H1 (cell line): ENCODE measurements at regions not wholly inside any gene's neighbourhood (a gene's known extent, or its start where the extent isn't known, plus 50 kb on each side); places are given as distances from the start of the nearest gene placed in this dataset.

Experiments used
- CTCF ChIA-PET: fragments of 300-600 bp; sonication (Branson Sonifier 250); formaldehyde crosslinking; loops from one replicate; lab custom pipeline; 2021; ENCODE audit not compliant: partially characterized antibody; lab: Charles Lee
- POLR2A ChIA-PET: fragments of 300-600 bp; sonication (Branson Sonifier 250); formaldehyde crosslinking; loops from one replicate; lab custom pipeline; 2021; ENCODE audit warnings: inconsistent platforms; ENCODE audit not compliant: partially characterized antibody; lab: Charles Lee
- DNase-seq, 2 experiments: peaks; one replicate each; pipeline versions ENCODE4 v3.0.0 to v3.0.0-alpha.2; 2010 to 2022; ENCODE audit warnings: low spot score in 2 of 2, low read depth in 1 of 2, mixed read lengths in 1 of 2
- FAIRE-seq: peaks from 2 replicates; lab custom pipeline; 2011; peaks lifted over from hg19 to GRCh38; lab: Jason Lieb, UNC
- H2AFZ ChIP-seq: 2 replicates; pipeline ENCODE4 v1.8.1; 2012; ENCODE audit warnings: low read length, inconsistent platforms
- H2AK5ac ChIP-seq: 2 replicates; pipeline ENCODE4 v1.6.1; 2013; ENCODE audit warnings: low read depth, low read length
- H2BK120ac ChIP-seq: replicated peaks from 2 replicates; pipeline ENCODE3; 2013; ENCODE audit warnings: low read depth, low read length, inconsistent platforms
- H2BK12ac ChIP-seq: 2 replicates; pipeline ENCODE4 v1.6.1; 2013; ENCODE audit warnings: low read depth, low read length
- H2BK15ac ChIP-seq: 2 replicates; pipeline ENCODE4 v1.6.1; 2013; ENCODE audit warnings: low read length
- H2BK20ac ChIP-seq: 2 replicates; pipeline ENCODE4 v1.6.1; 2013; ENCODE audit warnings: low read length
- H2BK5ac ChIP-seq: 2 replicates; pipeline ENCODE4 v1.6.1; 2013; ENCODE audit warnings: low read depth, low read length
- H3K14ac ChIP-seq: 2 replicates; pipeline ENCODE4 v1.6.1; 2013; ENCODE audit warnings: inconsistent platforms; ENCODE audit not compliant: insufficient read length
- H3K18ac ChIP-seq: 2 replicates; pipeline ENCODE4 v1.6.1; 2013; ENCODE audit warnings: low read length; ENCODE audit errors: extremely low read depth
- H3K23ac ChIP-seq: 2 replicates; pipeline ENCODE4 v1.6.1; 2013; ENCODE audit warnings: inconsistent platforms; ENCODE audit not compliant: insufficient read length
- H3K23me2 ChIP-seq: 2 replicates; pipeline ENCODE4 v1.6.1; 2013; ENCODE audit warnings: low read depth, low read length
- H3K27ac ChIP-seq: 2 replicates; pipeline ENCODE4 v1.6.1; 2011; ENCODE audit warnings: low read depth, low read length, inconsistent platforms
- H3K27me3 ChIP-seq, 4 experiments: replicated peaks in 1 of 4; 1 replicate in 1 of 4; 2 replicates in 3 of 4; pipeline versions ENCODE4 v1.6.1 to v1.8.1; 2011 to 2013; ENCODE audit warnings: low read length in 3 of 4, mild to moderate bottlenecking in 3 of 4, inconsistent platforms in 2 of 4, mixed read lengths in 2 of 4, moderate library complexity in 1 of 4; ENCODE audit not compliant: control insufficient read depth in 3 of 4, insufficient read depth in 3 of 4; ENCODE audit errors: extremely low read depth in 1 of 4
- H3K36me3 ChIP-seq, 4 experiments: 2 replicates each; pipeline versions ENCODE4 v1.6.1 to v1.8.1; 2011 to 2013; ENCODE audit warnings: mild to moderate bottlenecking in 4 of 4, low read length in 3 of 4, moderate library complexity in 2 of 4, control low read depth in 1 of 4, inconsistent platforms in 1 of 4; ENCODE audit not compliant: insufficient read depth in 4 of 4, control insufficient read depth in 2 of 4
- H3K4ac ChIP-seq: replicated peaks from 2 replicates; pipeline ENCODE3; 2013; ENCODE audit warnings: low read length, low read depth, mixed read lengths, inconsistent platforms; ENCODE audit not compliant: insufficient read length
- H3K4me1 ChIP-seq, 4 experiments: replicated peaks in 1 of 4; 1 replicate in 1 of 4; 2 replicates in 3 of 4; pipeline versions ENCODE4 v1.6.1 to v1.8.1; 2011 to 2013; ENCODE audit warnings: low read length in 3 of 4, inconsistent platforms in 2 of 4, mixed read lengths in 1 of 4; ENCODE audit not compliant: insufficient read depth in 4 of 4, control insufficient read depth in 3 of 4
- H3K4me2 ChIP-seq, 2 experiments: 2 replicates each; pipeline versions ENCODE4 v1.6.1 to v1.8.1; 2011 to 2013; ENCODE audit warnings: low read depth in 2 of 2, low read length in 2 of 2, control low read depth in 1 of 2, inconsistent platforms in 1 of 2, mild to moderate bottlenecking in 1 of 2; ENCODE audit not compliant: insufficient read depth in 1 of 2
- H3K4me3 ChIP-seq, 4 experiments: fragments of 200-600, 300-600 bp in 1 of 4; sonication (generic), shearing (Covaris generic), sonication (Bioruptor Twin) in 1 of 4; 2 replicates each; pipeline versions ENCODE4 v1.5.1 to v1.8.1; 2011 to 2016; ENCODE audit warnings: low read length in 4 of 4, low read depth in 3 of 4, control low read depth in 2 of 4, inconsistent platforms in 2 of 4, mild to moderate bottlenecking in 2 of 4, mixed read lengths in 1 of 4, moderate library complexity in 1 of 4; ENCODE audit not compliant: insufficient read depth in 2 of 4; ENCODE audit errors: extremely low read depth in 1 of 4
- H3K56ac ChIP-seq: replicated peaks from 2 replicates; pipeline ENCODE3; 2013; ENCODE audit warnings: low read depth, mild to moderate bottlenecking, mixed read lengths, low read length, inconsistent platforms; ENCODE audit not compliant: insufficient read length
- H3K79me1 ChIP-seq: 2 replicates; pipeline ENCODE4 v1.6.1; 2013; ENCODE audit warnings: low read depth, low read length, control low read depth
- H3K79me2 ChIP-seq, 2 experiments: 2 replicates each; pipeline versions ENCODE4 v1.6.1 to v1.8.1; 2012 to 2013; ENCODE audit warnings: low read length in 2 of 2, mild to moderate bottlenecking in 2 of 2, inconsistent platforms in 1 of 2; ENCODE audit not compliant: insufficient read depth in 2 of 2, control insufficient read depth in 1 of 2
- H3K9ac ChIP-seq, 4 experiments: replicated peaks in 1 of 4; 1 replicate in 1 of 4; 2 replicates in 3 of 4; pipeline versions ENCODE4 v1.6.1 to v1.8.1; 2011 to 2013; ENCODE audit warnings: low read depth in 3 of 4, low read length in 3 of 4, control low read depth in 2 of 4, mild to moderate bottlenecking in 2 of 4, moderate library complexity in 2 of 4, inconsistent platforms in 1 of 4; ENCODE audit errors: extremely low read depth in 1 of 4
- H3K9me3 ChIP-seq, 2 experiments: 2 replicates each; pipeline versions ENCODE4 v1.6.1 to v1.8.1; 2012 to 2013; ENCODE audit warnings: mild to moderate bottlenecking in 2 of 2, moderate library complexity in 2 of 2, control low read depth in 1 of 2, inconsistent platforms in 1 of 2, low read depth in 1 of 2, low read length in 1 of 2, mixed read lengths in 1 of 2; ENCODE audit not compliant: insufficient read depth in 2 of 2
- H4K20me1 ChIP-seq, 2 experiments: replicated peaks in 1 of 2; 2 replicates each; pipeline versions ENCODE3 to v1.8.1; 2011 to 2013; ENCODE audit warnings: inconsistent platforms in 2 of 2, low read length in 2 of 2, mild to moderate bottlenecking in 1 of 2; ENCODE audit not compliant: insufficient read depth in 2 of 2, control insufficient read depth in 1 of 2
- H4K5ac ChIP-seq: 2 replicates; pipeline ENCODE4 v1.6.1; 2013; ENCODE audit warnings: low read length, low read depth, mixed read lengths, inconsistent platforms; ENCODE audit not compliant: insufficient read length
- H4K8ac ChIP-seq: 2 replicates; pipeline ENCODE4 v1.8.0; 2013; ENCODE audit warnings: mild to moderate bottlenecking, moderate library complexity, low read length, inconsistent platforms; ENCODE audit not compliant: insufficient read depth; ENCODE audit errors: extremely low read depth
- H4K91ac ChIP-seq: replicated peaks from 2 replicates; pipeline ENCODE3; 2013; ENCODE audit warnings: low read length, mixed read lengths, inconsistent platforms; ENCODE audit not compliant: insufficient read length
- BCL11A ChIP-seq, 2 experiments: IDR thresholded peaks; one replicate each; pipeline ENCODE4 v1.6.1; 2011; ENCODE audit warnings: low read depth in 2 of 2, low read length in 2 of 2, mild to moderate bottlenecking in 2 of 2
- EZH2 ChIP-seq: fragments of 200-600 bp; sonication (generic); IDR thresholded peaks from 2 replicates; pipeline ENCODE4 v1.7.1; 2012; ENCODE audit warnings: low read depth, mild to moderate bottlenecking, moderate library complexity, low read length, inconsistent platforms; ENCODE audit not compliant: severe bottlenecking
- FOSL1 ChIP-seq: IDR thresholded peaks from 2 replicates; pipeline ENCODE4 v1.6.1; 2011; ENCODE audit warnings: mild to moderate bottlenecking, low read depth, low read length, moderate library complexity; ENCODE audit not compliant: insufficient read depth
- GTF2F1 ChIP-seq: IDR thresholded peaks from 2 replicates; pipeline ENCODE4 v1.6.1; 2012; ENCODE audit warnings: low read depth, low read length, improper control_type of control experiment, borderline replicate concordance
- JUN ChIP-seq: IDR thresholded peaks from 2 replicates; pipeline ENCODE4 v1.6.1; 2011; ENCODE audit warnings: low read depth, mild to moderate bottlenecking, improper control_type of control experiment, low read length
- JUND ChIP-seq: IDR thresholded peaks from 2 replicates; pipeline ENCODE4 v1.6.1; 2011; ENCODE audit warnings: mild to moderate bottlenecking, improper control_type of control experiment, low read length
- MAFK ChIP-seq: IDR thresholded peaks from 2 replicates; pipeline ENCODE4 v1.6.1; 2012; ENCODE audit warnings: low read depth, mild to moderate bottlenecking, improper control_type of control experiment, low read length
- RAD21 ChIP-seq, 2 experiments: IDR thresholded peaks in 1 of 2; conservative IDR thresholded peaks in 1 of 2; 2 replicates each; pipeline ENCODE4 v1.6.1; 2011; ENCODE audit warnings: low read depth in 2 of 2, low read length in 2 of 2, improper control_type of control experiment in 1 of 2, inconsistent platforms in 1 of 2, mild to moderate bottlenecking in 1 of 2, moderate library complexity in 1 of 2
- SIRT6 ChIP-seq: IDR thresholded peaks from one replicate; pipeline ENCODE4 v1.7.1; 2012; ENCODE audit warnings: low read length, inconsistent platforms
- SP4 ChIP-seq: IDR thresholded peaks from 2 replicates; pipeline ENCODE4 v1.6.1; 2012; ENCODE audit warnings: low read length, inconsistent platforms
- TBP ChIP-seq: IDR thresholded peaks from 2 replicates; pipeline ENCODE4 v1.6.1; 2011; ENCODE audit warnings: low read depth, low read length, improper control_type of control experiment
- YY1 ChIP-seq: IDR thresholded peaks from 2 replicates; pipeline ENCODE4 v1.6.1; 2011; ENCODE audit warnings: low read depth, mild to moderate bottlenecking, low read length
- ZNF274 ChIP-seq: IDR thresholded peaks from 2 replicates; pipeline ENCODE4 v1.7.0; 2012; ENCODE audit warnings: low read length, borderline replicate concordance; ENCODE audit errors: extremely low read depth
- WGBS, 2 experiments: shearing (Covaris generic) in 1 of 2; methylation state at CpG; one replicate each; pipeline versions ENCODE4 v1.1.6 to v1.1.7; 2013 to 2015; ENCODE audit warnings: low lambda C conversion rate in 2 of 2, mixed read lengths in 2 of 2, inconsistent platforms in 1 of 2, low coverage in 1 of 2, missing lambda C conversion rate in 1 of 2; ENCODE audit not compliant: insufficient replicate concordance in 2 of 2, insufficient coverage in 1 of 2, insufficient read length in 1 of 2; ENCODE audit errors: extremely low coverage in 1 of 2, missing lambda C conversion rate in 1 of 2; 5-methylcytosine and 5-hydroxymethylcytosine counted together
- TF ChIP-seq, protein P1 (sequence below): IDR thresholded peaks from 2 replicates; pipeline ENCODE4 v1.6.1; 2012; ENCODE audit warnings: low read length, inconsistent platforms

GRCh38 chr3:45280232-45280631 is 54.1 kb upstream of the TMEM158 start:
- Histone ChIP-seq H3K36me3 (no peaks in the 10 kb centered on the region), H2BK120ac (no peak overlapping the region), H3K4ac (no peak overlapping the region), H3K23ac (no peak overlapping the region), H3K79me1 (no peaks in the 10 kb centered on the region), H2BK5ac (no peak overlapping the region), H3K4me3 (no peak overlapping the region), H4K91ac (no peak overlapping the region), H4K5ac (no peak overlapping the region), H3K56ac (no peak overlapping the region), H3K9me3 (no peaks in the 10 kb centered on the region; a peak in 1 of 4 replicates), H2BK20ac (no peak overlapping the region), H3K27ac (no peak overlapping the region), H3K9ac (no peak overlapping the region), H3K14ac (no peak overlapping the region), H4K20me1 (no peaks in the 10 kb centered on the region), H3K4me2 (no peak overlapping the region), H3K27me3 (no peaks in the 10 kb centered on the region), H4K8ac (no peak overlapping the region), H3K23me2 (no peaks in the 10 kb centered on the region), H3K4me1 (peaks cover 0 to 5% (median 3%) of the 10 kb centered on the region in 4 experiments; a peak in 5 of 7 replicates), H2AFZ (no peak overlapping the region), H2AK5ac (no peak overlapping the region), H3K18ac (no peak overlapping the region), H2BK12ac (no peak overlapping the region), H3K79me2 (no peaks in the 10 kb centered on the region), H2BK15ac (no peak overlapping the region)
- 88% methylated on average over 1 of the region's 1 CpG; no CpG with 5 or more reads in 1 of the 2 experiments for WGBS, 2 experiments
- no peak for DNase-seq
- POLR2A ChIA-PET: no interaction called here
- no peak for FAIRE-seq
- CTCF ChIA-PET: no interaction called here
- TF ChIP-seq JUND: no peak
- TF ChIP-seq, protein P1, sequence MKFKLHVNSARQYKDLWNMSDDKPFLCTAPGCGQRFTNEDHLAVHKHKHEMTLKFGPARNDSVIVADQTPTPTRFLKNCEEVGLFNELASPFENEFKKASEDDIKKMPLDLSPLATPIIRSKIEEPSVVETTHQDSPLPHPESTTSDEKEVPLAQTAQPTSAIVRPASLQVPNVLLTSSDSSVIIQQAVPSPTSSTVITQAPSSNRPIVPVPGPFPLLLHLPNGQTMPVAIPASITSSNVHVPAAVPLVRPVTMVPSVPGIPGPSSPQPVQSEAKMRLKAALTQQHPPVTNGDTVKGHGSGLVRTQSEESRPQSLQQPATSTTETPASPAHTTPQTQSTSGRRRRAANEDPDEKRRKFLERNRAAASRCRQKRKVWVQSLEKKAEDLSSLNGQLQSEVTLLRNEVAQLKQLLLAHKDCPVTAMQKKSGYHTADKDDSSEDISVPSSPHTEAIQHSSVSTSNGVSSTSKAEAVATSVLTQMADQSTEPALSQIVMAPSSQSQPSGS: no peak
- no peak for TF ChIP-seq JUN
- TF ChIP-seq YY1: no peak
- no peak for TF ChIP-seq ZNF274
- TF ChIP-seq MAFK: no peak
- no peak for TF ChIP-seq EZH2
- TF ChIP-seq SP4: no peak
- TF ChIP-seq BCL11A (IDR thresholded peaks at IDR 0.05; ENCODE audit: low read depth in 2 of 2, low read length in 2 of 2): no peak
- TF ChIP-seq RAD21 (IDR thresholded peaks at IDR 0.05 in 1 of 2, conservative IDR thresholded peaks at IDR 0.05 in 1 of 2; ENCODE audit: low read depth in 2 of 2, low read length in 2 of 2): no peak
- no peak for TF ChIP-seq TBP
- TF ChIP-seq SIRT6: no peak
- no peak for TF ChIP-seq FOSL1
- no peak for TF ChIP-seq GTF2F1
